Ovary (tissue), 3 donors: ENCODE measurements at regions not wholly inside any gene's neighbourhood (a gene's known extent, or its start where the extent isn't known, plus 50 kb on each side); places are given as distances from the start of the nearest gene placed in this dataset.

Experiments
- POLR2A ChIP-seq: fragments of 450-650 bp; IDR thresholded peaks from one replicate; pipeline ENCODE4 v1.6.1; 2017; ENCODE audit warnings: antibody characterized with exemption, mild to moderate bottlenecking, moderate library complexity
- TF ChIP-seq, protein P1 (sequence below), 3 donors: fragments of 450-650 bp in 2 of 3; fragments of 200-600 bp in 1 of 3; IDR thresholded peaks; one replicate each; pipeline versions ENCODE4 v1.5.1 to v1.8.0; 2016 to 2022; ENCODE audit warnings: antibody characterized with exemption in 3 of 3, mild to moderate bottlenecking in 1 of 3
- donor health status: DM: no; HTN: no; CAD: no.

GRCh38 chr6:25222006-25222678, 57.0 kb upstream of the CARMIL1 start:
- TF ChIP-seq, protein P1, sequence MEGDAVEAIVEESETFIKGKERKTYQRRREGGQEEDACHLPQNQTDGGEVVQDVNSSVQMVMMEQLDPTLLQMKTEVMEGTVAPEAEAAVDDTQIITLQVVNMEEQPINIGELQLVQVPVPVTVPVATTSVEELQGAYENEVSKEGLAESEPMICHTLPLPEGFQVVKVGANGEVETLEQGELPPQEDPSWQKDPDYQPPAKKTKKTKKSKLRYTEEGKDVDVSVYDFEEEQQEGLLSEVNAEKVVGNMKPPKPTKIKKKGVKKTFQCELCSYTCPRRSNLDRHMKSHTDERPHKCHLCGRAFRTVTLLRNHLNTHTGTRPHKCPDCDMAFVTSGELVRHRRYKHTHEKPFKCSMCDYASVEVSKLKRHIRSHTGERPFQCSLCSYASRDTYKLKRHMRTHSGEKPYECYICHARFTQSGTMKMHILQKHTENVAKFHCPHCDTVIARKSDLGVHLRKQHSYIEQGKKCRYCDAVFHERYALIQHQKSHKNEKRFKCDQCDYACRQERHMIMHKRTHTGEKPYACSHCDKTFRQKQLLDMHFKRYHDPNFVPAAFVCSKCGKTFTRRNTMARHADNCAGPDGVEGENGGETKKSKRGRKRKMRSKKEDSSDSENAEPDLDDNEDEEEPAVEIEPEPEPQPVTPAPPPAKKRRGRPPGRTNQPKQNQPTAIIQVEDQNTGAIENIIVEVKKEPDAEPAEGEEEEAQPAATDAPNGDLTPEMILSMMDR (IDR thresholded peaks at IDR 0.05): no peak
- TF ChIP-seq POLR2A: no peak
